ENCODE measurements at regions not wholly inside any gene's neighbourhood (a gene's known extent, or its start where the extent isn't known, plus 50 kb on each side); places are given as distances from the start of the nearest gene placed in this dataset.

GRCh38 chr18:45330170-45330594 lies 285.1 kb upstream of the SLC14A2 start:
- TF ChIP-seq CTCF (IDR thresholded peaks at IDR 0.05) (no peak), POLR2AphosphoS5 (IDR thresholded peaks at IDR 0.05) (no peak), POLR2A (IDR thresholded peaks at IDR 0.05) (no peak)
